ENCODE measurements at regions not wholly inside any gene's neighbourhood (a gene's known extent, or its start where the extent isn't known, plus 50 kb on each side); places are given as distances from the start of the nearest gene placed in this dataset.
A peak's percentile ranks its signal among the peaks of the same experiment; 100 is the strongest.
"Not testable (repeated sequence)": the region's sequence is repeated elsewhere in the genome, so short reads cannot be mapped to it uniquely, and the experiment has no call there.

GRCh38 chr5:88615767-88616166 is 267.2 kb downstream of the MEF2C start:
- not testable (repeated sequence) for DNase-seq (ENCODE audit: low spot score)

- no peak for DNase-seq (ENCODE audit: low spot score)
These were observed 269.9 kb downstream of the MEF2C start for GRCh38 chr5:88613051-88613450.

GRCh38 chr5:88610586-88610985 is 272.4 kb downstream of the MEF2C start:
- DNase-seq (ENCODE audit: low spot score) = no peak

GRCh38 chr5:88607492-88607891 is 275.5 kb downstream of the MEF2C start:
- DNase-seq (ENCODE audit: low spot score) = no peak

GRCh38 chr5:88606626-88607025 is 276.4 kb downstream of the MEF2C start:
- no peak for DNase-seq (ENCODE audit: low spot score)

- no peak for DNase-seq (ENCODE audit: low spot score)
These were observed 276.8 kb downstream of the MEF2C start for GRCh38 chr5:88606173-88606572.

GRCh38 chr5:88602584-88602983 is 280.4 kb downstream of the MEF2C start:
- no peak for DNase-seq (ENCODE audit: low spot score)

- DNase-seq (ENCODE audit: low spot score) = no peak
These were observed 288.5 kb downstream of the MEF2C start for GRCh38 chr5:88594441-88594840.

GRCh38 chr5:88588609-88589008 is 294.4 kb downstream of the MEF2C start:
- DNase-seq (ENCODE audit: low spot score) = no peak

- DNase-seq (ENCODE audit: low spot score) = no peak
These were observed 299.5 kb downstream of the MEF2C start for GRCh38 chr5:88583471-88583870.

- no peak for DNase-seq (ENCODE audit: low spot score)
These were observed 289.7 kb upstream of the TMEM161B start for GRCh38 chr5:88558366-88558765.

- DNase-seq (ENCODE audit: low spot score) = no peak
These were observed 289.2 kb upstream of the TMEM161B start for GRCh38 chr5:88557881-88558280.

GRCh38 chr5:88557131-88557530 is 288.5 kb upstream of the TMEM161B start:
- no peak for DNase-seq (ENCODE audit: low spot score)

GRCh38 chr5:88556406-88556805 is 287.8 kb upstream of the TMEM161B start:
- no peak for DNase-seq (ENCODE audit: low spot score)

GRCh38 chr5:88555674-88556073 is 287.0 kb upstream of the TMEM161B start:
- DNase-seq (ENCODE audit: low spot score) = peak; percentile 10

GRCh38 chr5:88553986-88554385 is 285.3 kb upstream of the TMEM161B start:
- no peak for DNase-seq (ENCODE audit: low spot score)

- DNase-seq (ENCODE audit: low spot score) = no peak
These were observed 284.7 kb upstream of the TMEM161B start for GRCh38 chr5:88553136-88553875.

GRCh38 chr5:88552426-88552825 is 283.8 kb upstream of the TMEM161B start:
- no peak for DNase-seq (ENCODE audit: low spot score)

GRCh38 chr5:88551724-88552345 is 283.2 kb upstream of the TMEM161B start:
- no peak for DNase-seq (ENCODE audit: low spot score)

- DNase-seq (ENCODE audit: low spot score) = no peak
These were observed 282.1 kb upstream of the TMEM161B start for GRCh38 chr5:88550736-88551135.

GRCh38 chr5:88548136-88548805 is 279.6 kb upstream of the TMEM161B start:
- no peak for DNase-seq (ENCODE audit: low spot score)

- DNase-seq (ENCODE audit: low spot score) = no peak
These were observed 276.7 kb upstream of the TMEM161B start for GRCh38 chr5:88545338-88545737.

- DNase-seq (ENCODE audit: low spot score) = no peak
These were observed 276.0 kb upstream of the TMEM161B start for GRCh38 chr5:88544671-88545070.
